ENCODE measurements at regions not wholly inside any gene's neighbourhood (a gene's known extent, or its start where the extent isn't known, plus 50 kb on each side); places are given as distances from the start of the nearest gene placed in this dataset.

- TF ChIP-seq CTCF (conservative IDR thresholded peaks at IDR 0.05; ENCODE audit: low read depth, low read length) = no peak
- no peak for TF ChIP-seq EZH2 (IDR thresholded peaks at IDR 0.05; ENCODE audit: low read length, unreplicated experiment)
These were observed 350.6 kb downstream of the LIG4 start for GRCh38 chr13:107864543-107865317.

Measured in PC-3 (cell line).